ENCODE measurements at regions not wholly inside any gene's neighbourhood (a gene's known extent, or its start where the extent isn't known, plus 50 kb on each side); places are given as distances from the start of the nearest gene placed in this dataset.
"Not testable (repeated sequence)": the region's sequence is repeated elsewhere in the genome, so short reads cannot be mapped to it uniquely, and the experiment has no call there.

- H3K4me1 ChIP-seq: no peaks in the 10 kb centered on the region
- no peak for DNase-seq
- no peaks in the 10 kb centered on the region for H3K36me3 ChIP-seq (ENCODE audit: low read depth, missing control alignments)
- H3K4me3 ChIP-seq: no peak overlapping the region
- H3K27me3 ChIP-seq: no peaks in the 10 kb centered on the region
- H3K9me3 ChIP-seq: no peaks in the 10 kb centered on the region
- no peak overlapping the region for H3K27ac ChIP-seq
- 88 to 90% methylated on average over 5 to 8 of the region's 9 CpGs for WGBS, 2 donors
- TF ChIP-seq, protein P1, sequence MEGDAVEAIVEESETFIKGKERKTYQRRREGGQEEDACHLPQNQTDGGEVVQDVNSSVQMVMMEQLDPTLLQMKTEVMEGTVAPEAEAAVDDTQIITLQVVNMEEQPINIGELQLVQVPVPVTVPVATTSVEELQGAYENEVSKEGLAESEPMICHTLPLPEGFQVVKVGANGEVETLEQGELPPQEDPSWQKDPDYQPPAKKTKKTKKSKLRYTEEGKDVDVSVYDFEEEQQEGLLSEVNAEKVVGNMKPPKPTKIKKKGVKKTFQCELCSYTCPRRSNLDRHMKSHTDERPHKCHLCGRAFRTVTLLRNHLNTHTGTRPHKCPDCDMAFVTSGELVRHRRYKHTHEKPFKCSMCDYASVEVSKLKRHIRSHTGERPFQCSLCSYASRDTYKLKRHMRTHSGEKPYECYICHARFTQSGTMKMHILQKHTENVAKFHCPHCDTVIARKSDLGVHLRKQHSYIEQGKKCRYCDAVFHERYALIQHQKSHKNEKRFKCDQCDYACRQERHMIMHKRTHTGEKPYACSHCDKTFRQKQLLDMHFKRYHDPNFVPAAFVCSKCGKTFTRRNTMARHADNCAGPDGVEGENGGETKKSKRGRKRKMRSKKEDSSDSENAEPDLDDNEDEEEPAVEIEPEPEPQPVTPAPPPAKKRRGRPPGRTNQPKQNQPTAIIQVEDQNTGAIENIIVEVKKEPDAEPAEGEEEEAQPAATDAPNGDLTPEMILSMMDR (IDR thresholded peaks at IDR 0.05): no peak
- TF ChIP-seq POLR2A (IDR thresholded peaks at IDR 0.05): no peak
- intact Hi-C loops (cut with DNase I; ENCODE audit: low total_unique reads): no loop called here
Measured at GRCh38 chr14:105765893-105766614, 239.7 kb downstream of the TMEM121 start.

GRCh38 chr14:105767315-105767714 is 240.9 kb downstream of the TMEM121 start:
- Histone ChIP-seq H3K9me3 (no peaks in the 10 kb centered on the region), H3K36me3 (ENCODE audit: low read depth, missing control alignments) (no peaks in the 10 kb centered on the region), H3K4me3 (no peak overlapping the region), H3K4me1 (no peaks in the 10 kb centered on the region), H3K27me3 (no peaks in the 10 kb centered on the region), H3K27ac (no peak overlapping the region)
- intact Hi-C loops (cut with DNase I; ENCODE audit: low total_unique reads): no loop called here
- TF ChIP-seq, protein P1 (IDR thresholded peaks at IDR 0.05): no peak
- no peak for TF ChIP-seq POLR2A (IDR thresholded peaks at IDR 0.05)
- 77 to 85% methylated on average over 7 of the region's 7 CpGs for WGBS, 2 donors
- DNase-seq: no peak

- H3K27ac ChIP-seq; H3K36me3 ChIP-seq (ENCODE audit: low read depth, missing control alignments); H3K4me1 ChIP-seq; H3K4me3 ChIP-seq; H3K27me3 ChIP-seq; intact Hi-C loops (cut with DNase I; ENCODE audit: low total_unique reads); DNase-seq; H3K9me3 ChIP-seq: not testable (repeated sequence)
- 93% methylated on average over 10 of the region's 17 CpGs; no CpG with 5 or more reads in 1 of the 2 donors for WGBS, 2 donors
Measured at GRCh38 chr14:105768039-105768438, 241.7 kb downstream of the TMEM121 start.

DNA sequence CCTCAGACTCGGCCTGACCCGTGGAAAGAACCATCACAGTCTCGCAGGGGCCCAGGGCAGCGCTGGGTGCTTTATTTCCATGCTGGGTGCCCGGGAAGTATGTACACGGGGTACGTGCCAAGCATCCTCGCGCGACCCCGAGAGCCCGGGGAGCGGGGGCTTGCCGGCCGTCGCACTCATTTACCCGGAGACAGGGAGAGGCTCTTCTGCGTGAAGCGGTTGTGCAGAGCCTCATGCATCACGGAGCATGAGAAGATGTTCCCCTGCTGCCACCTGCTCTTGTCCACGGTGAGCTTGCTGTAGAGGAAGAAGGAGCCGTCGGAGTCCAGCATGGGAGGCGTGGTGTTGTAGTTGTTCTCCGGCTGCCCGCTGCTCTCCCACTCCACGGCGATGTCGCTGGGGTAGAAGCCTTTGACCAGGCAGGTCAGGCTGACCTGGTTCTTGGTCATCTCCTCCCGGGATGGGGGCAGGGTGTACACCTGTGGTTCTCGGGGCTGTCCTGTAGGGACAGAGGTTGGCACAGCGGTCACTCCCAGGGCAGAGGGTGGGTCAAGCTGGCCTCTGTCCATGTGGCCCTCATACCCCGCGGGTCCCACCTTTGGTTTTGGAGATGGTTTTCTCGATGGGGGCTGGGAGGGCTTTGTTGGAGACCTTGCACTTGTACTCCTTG is 242.8 kb downstream of the TMEM121 start:
- WGBS, 2 donors: 81 to 96% methylated on average over 8 to 31 of the region's 35 CpGs
- H3K4me3 ChIP-seq; DNase-seq; H3K4me1 ChIP-seq; H3K9me3 ChIP-seq; H3K27me3 ChIP-seq; H3K27ac ChIP-seq; intact Hi-C loops (cut with DNase I; ENCODE audit: low total_unique reads); H3K36me3 ChIP-seq (ENCODE audit: low read depth, missing control alignments): not testable (repeated sequence)

GRCh38 chr14:105770619-105771216 is 244.3 kb downstream of the TMEM121 start:
- H3K27me3 ChIP-seq; DNase-seq; H3K4me3 ChIP-seq; H3K36me3 ChIP-seq (ENCODE audit: low read depth, missing control alignments); H3K4me1 ChIP-seq; H3K9me3 ChIP-seq; H3K27ac ChIP-seq; intact Hi-C loops (cut with DNase I; ENCODE audit: low total_unique reads): not testable (repeated sequence)
- WGBS, 2 donors: 80 to 84% methylated on average over 7 to 12 of the region's 14 CpGs

GRCh38 chr14:105771261-105772226 is 245.2 kb downstream of the TMEM121 start:
- DNase-seq; H3K27ac ChIP-seq; intact Hi-C loops (cut with DNase I; ENCODE audit: low total_unique reads); H3K36me3 ChIP-seq (ENCODE audit: low read depth, missing control alignments); H3K4me3 ChIP-seq; H3K4me1 ChIP-seq; H3K27me3 ChIP-seq; H3K9me3 ChIP-seq: not testable (repeated sequence)
- 84 to 94% methylated on average over 5 to 26 of the region's 35 CpGs for WGBS, 2 donors

GRCh38 chr14:105772710-105773250 is 246.4 kb downstream of the TMEM121 start:
- 67 to 82% methylated on average over 5 to 6 of the region's 11 CpGs for WGBS, 2 donors
- H3K27me3 ChIP-seq; H3K9me3 ChIP-seq; H3K27ac ChIP-seq; H3K36me3 ChIP-seq (ENCODE audit: low read depth, missing control alignments); H3K4me1 ChIP-seq; intact Hi-C loops (cut with DNase I; ENCODE audit: low total_unique reads); H3K4me3 ChIP-seq; DNase-seq: not testable (repeated sequence)

All from testis (tissue), 2 donors.